ENCODE measurements at regions not wholly inside any gene's neighbourhood (a gene's known extent, or its start where the extent isn't known, plus 50 kb on each side); places are given as distances from the start of the nearest gene placed in this dataset.
A peak's percentile ranks its signal among the peaks of the same experiment; 100 is the strongest.

GRCh38 chr17:59512844-59513385 is 52.5 kb upstream of the DHX40 start:
- Histone ChIP-seq H3K27me3 (ENCODE audit: control insufficient read depth, insufficient read depth, low read length) (no peaks in the 10 kb centered on the region), H3K36me3 (ENCODE audit: control insufficient read depth, insufficient read depth, low read length) (no peaks in the 10 kb centered on the region), H3K4me3 (ENCODE audit: low read depth, low read length) (no peak overlapping the region)
- no peak for TF ChIP-seq CTCF (IDR thresholded peaks at IDR 0.05; ENCODE audit: insufficient read depth, low read length, severe bottlenecking)
- no peak for DNase-seq (ENCODE audit: low read depth)
- no peak for FAIRE-seq

- H3K36me3 ChIP-seq (ENCODE audit: control insufficient read depth, insufficient read depth, low read length), result no peaks in the 10 kb centered on the region
- no peaks in the 10 kb centered on the region for H3K27me3 ChIP-seq (ENCODE audit: control insufficient read depth, insufficient read depth, low read length)
- TF ChIP-seq CTCF (IDR thresholded peaks at IDR 0.05; ENCODE audit: insufficient read depth, low read length, severe bottlenecking), result no peak
- DNase-seq (ENCODE audit: low read depth), result peak; percentile 56
- no peak overlapping the region for H3K4me3 ChIP-seq (ENCODE audit: low read depth, low read length)
- no peak for FAIRE-seq
These were observed 51.2 kb upstream of the DHX40 start for GRCh38 chr17:59513934-59514841.

Measured in bronchial epithelial cell (primary cell).